CD14-positive monocyte (primary cell): ENCODE measurements at regions not wholly inside any gene's neighbourhood (a gene's known extent, or its start where the extent isn't known, plus 50 kb on each side); places are given as distances from the start of the nearest gene placed in this dataset.

Source experiments
- DNase-seq, 3 donors: peaks; one replicate each; pipeline ENCODE4 v3.0.0-alpha.2; 2011 to 2022
- H2AFZ ChIP-seq: 2 replicates; pipeline ENCODE4 v1.6.0; 2012; ENCODE audit warnings: mild to moderate bottlenecking, low read depth, low read length, inconsistent platforms; ENCODE audit not compliant: insufficient read depth, poor library complexity, severe bottlenecking
- H3K27ac ChIP-seq, 2 donors: 1 replicate in 1 of 2; 2 replicates in 1 of 2; pipeline ENCODE4 v1.5.1; 2012 to 2013; ENCODE audit warnings: low read length in 2 of 2, control low read depth in 1 of 2, inconsistent platforms in 1 of 2, low read depth in 1 of 2, mild to moderate bottlenecking in 1 of 2
- H3K27me3 ChIP-seq, 2 donors: one replicate each; pipeline versions ENCODE4 v1.6.0 to v1.6.1; 2011 to 2013; ENCODE audit warnings: low read length in 2 of 2; ENCODE audit not compliant: control insufficient read depth in 2 of 2, insufficient read depth in 2 of 2
- H3K36me3 ChIP-seq, 2 donors: replicated peaks in 1 of 2; 1 replicate in 1 of 2; 2 replicates in 1 of 2; pipeline versions ENCODE4 v1.5.1 to v1.6.1; 2012 to 2013; ENCODE audit warnings: low read length in 2 of 2, control low read depth in 1 of 2, inconsistent platforms in 1 of 2, mild to moderate bottlenecking in 1 of 2; ENCODE audit not compliant: insufficient read depth in 2 of 2, control insufficient read depth in 1 of 2
- H3K4me1 ChIP-seq, 2 donors: 1 replicate in 1 of 2; 2 replicates in 1 of 2; pipeline versions ENCODE4 v1.5.1 to v1.6.1; 2012 to 2013; ENCODE audit warnings: low read length in 2 of 2, control low read depth in 1 of 2, inconsistent platforms in 1 of 2, mild to moderate bottlenecking in 1 of 2, moderate library complexity in 1 of 2; ENCODE audit not compliant: insufficient read depth in 2 of 2, control insufficient read depth in 1 of 2
- H3K4me2 ChIP-seq: replicated peaks from 2 replicates; pipeline ENCODE3; 2012; ENCODE audit warnings: low read length, moderate library complexity, mild to moderate bottlenecking; ENCODE audit not compliant: poor library complexity, severe bottlenecking; ENCODE audit errors: extremely low read depth
- H3K4me3 ChIP-seq, 3 experiments: fragments of 200-600 bp in 1 of 3; sonication (generic) in 1 of 3; replicated peaks in 1 of 3; 1 replicate in 2 of 3; 2 replicates in 1 of 3; pipeline ENCODE4 v1.5.1; 2011 to 2013; ENCODE audit warnings: low read length in 3 of 3, mild to moderate bottlenecking in 3 of 3, control low read depth in 2 of 3, low read depth in 2 of 3, inconsistent platforms in 1 of 3, moderate library complexity in 1 of 3
- H3K79me2 ChIP-seq: 2 replicates; pipeline ENCODE4 v1.6.0; 2012; ENCODE audit warnings: mild to moderate bottlenecking, control low read depth, inconsistent platforms, low read length, moderate library complexity; ENCODE audit not compliant: insufficient read depth
- H3K9ac ChIP-seq: 2 replicates; pipeline ENCODE4 v1.6.0; 2017; ENCODE audit warnings: low read length, mild to moderate bottlenecking; ENCODE audit not compliant: insufficient read depth, poor library complexity, severe bottlenecking
- H3K9me3 ChIP-seq, 2 donors: replicated peaks in 1 of 2; 1 replicate in 1 of 2; 2 replicates in 1 of 2; pipeline versions ENCODE4 v1.5.1 to v1.6.1; 2012 to 2013; ENCODE audit warnings: low read length in 2 of 2, control low read depth in 1 of 2; ENCODE audit not compliant: control insufficient read depth in 1 of 2, insufficient read depth in 1 of 2
- H4K20me1 ChIP-seq: 2 replicates; pipeline ENCODE4 v1.6.0; 2012; ENCODE audit warnings: mild to moderate bottlenecking, low read length, control low read depth, moderate library complexity; ENCODE audit not compliant: insufficient read depth
- H3K27ac Mint-ChIP-seq, 7 donors: one replicate each; pipeline ENCODE4 v1.8.0; 2020; ENCODE audit warnings: mild to moderate bottlenecking in 7 of 7, mixed read lengths in 7 of 7, moderate library complexity in 6 of 7, inconsistent platforms in 2 of 7
- H3K27me3 Mint-ChIP-seq, 3 donors: one replicate each; pipeline ENCODE4 v1.8.0; 2021 to 2022; ENCODE audit warnings: low read depth in 3 of 3, mild to moderate bottlenecking in 3 of 3, mixed read lengths in 3 of 3, moderate library complexity in 3 of 3, inconsistent platforms in 1 of 3
- H3K36me3 Mint-ChIP-seq, 2 donors: one replicate each; pipeline ENCODE4 v1.8.0; 2020; ENCODE audit warnings: mixed read lengths in 2 of 2, inconsistent platforms in 1 of 2, mild to moderate bottlenecking in 1 of 2
- H3K4me1 Mint-ChIP-seq: one replicate; pipeline ENCODE4 v1.8.0; 2020; ENCODE audit warnings: mild to moderate bottlenecking, mixed read lengths
- H3K4me3 Mint-ChIP-seq, 2 donors: one replicate each; pipeline ENCODE4 v1.8.0; 2020; ENCODE audit warnings: mild to moderate bottlenecking in 2 of 2, mixed read lengths in 2 of 2, moderate library complexity in 1 of 2
- H3K9me3 Mint-ChIP-seq, 7 donors: one replicate each; pipeline ENCODE4 v1.8.0; 2020 to 2022; ENCODE audit warnings: mixed read lengths in 7 of 7, mild to moderate bottlenecking in 6 of 7, moderate library complexity in 6 of 7, inconsistent platforms in 2 of 7
- CTCF ChIP-seq: fragments of 200-600 bp; IDR thresholded peaks from one replicate; pipeline ENCODE4 v1.8.0; 2022; ENCODE audit warnings: antibody characterized with exemption, mild to moderate bottlenecking
- WGBS: methylation state at CpG from one replicate; pipeline ENCODE4 v1.1.5; 2013; ENCODE audit warnings: missing lambda C conversion rate; ENCODE audit not compliant: insufficient coverage; 5-methylcytosine and 5-hydroxymethylcytosine counted together
- intact Hi-C, 2 donors: fragments of 100-400 bp; cut with micrococcal nuclease; formaldehyde crosslinking; loops; one replicate each; pipeline versions ENCODE4 v1.15.0 to v1.15.1; 2023

- Histone ChIP-seq H3K4me2 (no peak overlapping the region), H3K27ac (no peak overlapping the region), H3K4me1 (no peaks in the 10 kb centered on the region), H4K20me1 (no peaks in the 10 kb centered on the region), H3K27me3 (no peaks in the 10 kb centered on the region), H3K4me3 (no peak overlapping the region), H2AFZ (no peak overlapping the region), H3K36me3 (no peaks in the 10 kb centered on the region), H3K79me2 (no peaks in the 10 kb centered on the region), H3K9me3 (no peaks in the 10 kb centered on the region), H3K9ac (no peak overlapping the region)
- H3K36me3 Mint-ChIP-seq = no peaks in the 10 kb centered on the region
- intact Hi-C loops = no loop called here
- no peak for TF ChIP-seq CTCF
- H3K4me1 Mint-ChIP-seq = peaks cover 2% of the 10 kb centered on the region
- H3K9me3 Mint-ChIP-seq = peaks cover 0 to 2% (median 0%) of the 10 kb centered on the region in 7 donors
- DNase-seq = no peak
- H3K27me3 Mint-ChIP-seq = peaks cover 1 to 4% (median 2%) of the 10 kb centered on the region in 3 donors
- H3K27ac Mint-ChIP-seq = no peak overlapping the region
- WGBS = 100% methylated on average over 1 of the region's 3 CpGs
- H3K4me3 Mint-ChIP-seq = no peak overlapping the region
These were observed 126.0 kb downstream of the ST8SIA2 start for GRCh38 chr15:92519709-92520108.
